ENCODE measurements at regions not wholly inside any gene's neighbourhood (a gene's known extent, or its start where the extent isn't known, plus 50 kb on each side); places are given as distances from the start of the nearest gene placed in this dataset.
"Not testable (repeated sequence)": the region's sequence is repeated elsewhere in the genome, so short reads cannot be mapped to it uniquely, and the experiment has no call there.

DNA sequence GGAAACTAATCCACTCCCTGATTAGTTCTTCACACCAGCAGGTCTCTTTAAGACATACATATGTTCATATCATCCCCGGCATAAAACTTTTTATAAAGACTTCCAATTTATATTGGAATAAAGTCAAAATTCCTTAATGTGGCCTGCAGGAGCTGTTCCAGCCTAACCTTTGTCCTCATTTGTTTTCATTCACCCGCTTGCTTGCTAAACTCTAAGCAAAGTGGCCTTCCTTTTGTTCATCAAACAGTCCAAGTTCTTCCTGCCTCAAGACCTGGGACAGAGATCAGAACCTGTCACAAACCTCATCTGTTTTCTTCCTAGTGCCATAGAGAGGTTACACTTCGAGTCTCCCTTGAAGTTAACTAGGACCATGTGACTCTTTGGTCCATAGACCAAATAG, 339.4 kb upstream of the ID2 start:
- no peak for DNase-seq

DNA sequence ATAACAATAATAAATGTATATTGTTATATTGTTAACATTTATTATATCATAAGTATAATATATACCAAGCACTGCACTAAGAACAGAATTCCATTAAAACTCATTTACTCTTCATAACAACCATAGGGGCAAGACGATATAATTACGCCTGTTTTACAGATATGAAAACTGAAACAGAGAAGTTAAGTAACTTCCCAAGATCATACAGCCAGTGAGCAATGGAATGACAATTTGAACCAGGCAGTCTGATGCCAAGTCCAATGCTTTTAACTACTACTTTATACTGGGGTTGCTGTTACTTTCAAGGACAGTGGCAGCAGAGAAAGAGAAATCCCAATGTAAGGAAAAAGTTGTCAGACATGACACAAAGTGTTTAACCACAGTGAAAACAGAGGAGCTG, 338.8 kb upstream of the ID2 start:
- no peak for DNase-seq

DNA sequence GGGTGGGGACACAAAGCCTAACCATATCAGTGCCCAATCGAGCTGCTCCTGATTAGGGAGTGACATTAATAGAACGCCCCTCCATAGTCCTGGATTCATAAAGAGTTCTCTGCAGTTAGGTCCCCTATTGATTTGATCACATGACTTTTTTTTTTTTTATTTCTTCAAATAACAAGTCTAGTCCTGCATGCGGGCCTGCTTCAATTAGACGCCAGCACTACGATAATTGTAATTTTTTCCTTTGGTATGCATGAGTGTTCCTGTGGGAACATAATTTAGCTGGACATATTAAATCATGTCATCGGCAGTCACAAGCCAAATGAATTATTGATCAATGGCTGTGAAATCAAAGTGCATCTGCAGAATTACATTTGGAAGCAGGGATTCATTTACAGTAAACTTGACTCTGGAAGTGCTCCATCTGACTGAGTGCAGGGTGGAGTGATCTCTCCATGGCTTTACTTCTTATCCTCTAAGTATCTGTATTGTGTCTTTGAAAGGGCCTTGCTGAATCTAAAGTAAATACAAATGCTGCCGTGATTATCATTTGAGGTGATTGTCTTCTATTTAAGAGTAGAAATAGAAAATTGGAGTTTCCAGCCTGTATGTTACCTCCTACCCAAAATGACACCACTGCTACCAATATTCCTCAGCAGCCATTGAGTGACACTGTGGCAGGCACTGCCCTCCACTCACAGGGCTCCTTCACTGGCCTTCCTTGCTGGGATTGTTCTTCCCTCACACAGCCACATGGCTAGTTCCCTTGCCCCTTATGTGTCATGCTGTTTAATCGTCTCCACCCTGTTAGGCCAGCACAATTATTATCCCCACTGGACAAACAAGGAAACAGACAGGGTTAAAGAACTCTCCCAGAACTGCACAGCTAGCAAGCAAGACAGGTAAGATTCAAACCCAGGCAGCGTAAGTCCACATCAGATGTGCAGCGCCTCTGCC, 337.4 kb upstream of the ID2 start:
- DNase-seq, result no peak

DNA sequence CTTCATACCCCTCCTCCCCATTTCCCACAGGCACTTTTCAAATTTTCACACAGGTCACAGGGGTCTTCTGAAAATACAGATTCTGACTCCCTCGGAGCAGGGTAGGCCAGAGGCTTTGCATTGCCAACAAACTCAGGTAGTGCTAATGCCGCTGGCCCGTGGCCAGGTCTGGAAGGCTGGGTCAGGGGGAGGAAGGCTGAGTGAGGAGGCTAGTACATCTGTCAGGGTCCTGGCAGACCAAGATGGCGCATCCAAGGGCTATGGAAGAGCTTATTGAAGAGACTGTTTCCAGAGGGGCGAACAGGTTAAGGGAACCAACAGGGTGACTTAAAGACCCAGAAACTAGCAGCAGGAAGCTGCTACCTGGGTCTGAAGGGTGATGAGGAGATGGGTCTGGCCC, 336.7 kb upstream of the ID2 start:
- no peak for DNase-seq

DNA sequence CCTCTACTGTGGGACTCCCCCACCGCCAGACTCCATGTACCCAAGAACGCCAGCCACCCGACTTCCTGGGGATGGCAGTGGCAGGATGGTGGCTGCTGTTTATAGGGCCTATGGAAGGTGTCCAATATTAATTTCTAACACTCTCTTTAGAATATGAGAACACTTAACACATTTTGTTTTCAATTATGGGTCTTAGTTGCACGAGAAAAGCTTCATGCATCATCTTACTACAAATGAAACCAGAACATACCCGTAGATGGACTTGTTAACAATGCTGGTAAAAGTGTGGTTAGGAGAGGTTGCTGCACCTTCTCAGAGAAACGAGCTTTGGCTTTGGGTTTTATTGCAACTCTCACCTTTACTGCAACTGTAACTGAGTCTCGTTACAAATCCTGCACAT, 335.6 kb upstream of the ID2 start:
- DNase-seq, result no peak

DNA sequence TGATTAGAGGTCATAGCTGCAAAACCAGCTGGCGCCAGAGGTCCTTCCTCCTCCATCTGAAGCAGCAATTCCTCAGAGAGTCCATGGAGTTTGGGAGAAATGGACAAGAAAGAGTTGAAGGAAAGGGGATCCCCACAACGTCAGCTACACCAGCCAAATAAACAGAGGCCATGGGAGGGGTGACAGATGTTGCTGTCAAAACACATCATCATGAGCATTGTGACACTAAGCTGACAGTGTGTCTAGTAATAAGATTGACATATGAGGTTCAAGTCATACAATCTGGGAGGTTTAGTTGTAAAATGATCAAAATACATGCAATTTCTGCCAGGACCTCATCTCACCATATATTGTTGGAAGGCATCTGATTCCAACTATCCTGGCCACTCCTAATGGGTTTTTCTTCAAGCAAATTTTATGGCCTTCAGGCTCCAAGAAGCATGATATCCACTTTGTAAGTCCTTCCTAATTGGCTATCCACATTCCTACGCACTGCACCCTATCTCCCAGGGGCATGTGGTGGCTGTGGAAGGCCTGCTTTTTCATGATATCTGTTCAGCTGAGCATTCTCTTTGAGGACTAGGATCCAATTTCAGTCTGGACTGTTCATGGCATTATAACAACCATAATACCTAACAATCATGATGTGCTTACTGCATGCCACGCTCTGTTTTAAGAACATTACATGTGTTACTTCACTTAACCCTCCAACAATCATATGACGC, 335.0 kb upstream of the ID2 start:
- no peak for DNase-seq

DNA sequence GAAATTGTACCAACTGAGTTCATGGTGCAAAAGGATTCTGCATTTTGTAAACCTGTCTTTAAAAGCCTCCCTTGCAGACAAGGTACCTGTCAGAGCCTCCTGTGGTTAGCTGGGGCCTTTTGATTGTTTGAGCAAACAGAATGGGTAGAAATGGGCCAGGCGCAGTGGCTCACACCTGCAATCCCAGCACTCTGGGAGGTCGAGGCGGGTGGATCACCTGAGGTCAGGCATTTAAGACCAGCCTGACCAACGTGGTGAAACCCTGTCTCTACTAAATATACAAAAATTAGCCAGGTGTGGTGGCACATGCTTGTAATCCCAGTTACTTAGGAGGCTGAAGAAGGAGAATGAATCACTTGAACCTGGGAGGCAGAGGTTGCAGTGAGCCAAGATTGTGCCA, 332.9 kb upstream of the ID2 start:
- not testable (repeated sequence) for DNase-seq

DNA sequence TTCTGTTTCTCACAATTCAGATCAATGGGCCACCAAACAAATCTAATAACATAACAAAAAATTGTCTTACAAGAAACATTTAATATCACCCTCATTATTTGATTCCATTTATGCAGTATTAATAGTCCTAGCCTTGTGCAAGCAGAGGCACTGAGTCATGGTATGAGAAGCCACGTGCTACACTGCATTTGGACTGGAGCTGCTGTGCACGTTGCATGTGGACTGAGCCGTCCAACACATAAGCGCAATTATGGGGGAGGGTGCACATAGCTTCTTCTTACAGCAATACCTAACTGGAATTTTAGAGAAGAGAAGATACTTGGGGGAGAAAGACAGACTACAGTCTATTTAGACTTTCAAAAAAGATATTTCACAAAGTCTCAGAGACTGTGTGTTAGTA, 329.6 kb upstream of the ID2 start:
- no peak for DNase-seq

DNA sequence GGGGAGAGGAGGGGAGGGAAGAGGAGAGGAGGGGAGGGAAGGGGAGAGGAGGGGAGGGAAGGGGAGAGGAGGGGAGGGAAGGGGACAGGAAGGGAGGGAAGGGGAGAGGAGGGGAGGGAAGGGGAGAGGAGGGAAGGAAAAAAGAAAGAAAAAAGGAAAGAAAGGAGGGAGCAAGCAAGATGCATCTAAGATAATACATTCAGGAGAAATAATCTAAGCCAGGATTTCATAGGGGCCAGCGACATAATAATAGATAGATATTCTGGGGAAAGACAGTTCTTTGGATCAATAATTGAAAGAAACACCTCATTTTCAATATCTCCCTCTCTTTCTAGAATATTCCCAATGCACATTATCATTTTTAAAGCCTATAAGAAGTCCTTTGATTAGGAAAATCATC, 328.9 kb upstream of the ID2 start:
- DNase-seq, result no peak

DNA sequence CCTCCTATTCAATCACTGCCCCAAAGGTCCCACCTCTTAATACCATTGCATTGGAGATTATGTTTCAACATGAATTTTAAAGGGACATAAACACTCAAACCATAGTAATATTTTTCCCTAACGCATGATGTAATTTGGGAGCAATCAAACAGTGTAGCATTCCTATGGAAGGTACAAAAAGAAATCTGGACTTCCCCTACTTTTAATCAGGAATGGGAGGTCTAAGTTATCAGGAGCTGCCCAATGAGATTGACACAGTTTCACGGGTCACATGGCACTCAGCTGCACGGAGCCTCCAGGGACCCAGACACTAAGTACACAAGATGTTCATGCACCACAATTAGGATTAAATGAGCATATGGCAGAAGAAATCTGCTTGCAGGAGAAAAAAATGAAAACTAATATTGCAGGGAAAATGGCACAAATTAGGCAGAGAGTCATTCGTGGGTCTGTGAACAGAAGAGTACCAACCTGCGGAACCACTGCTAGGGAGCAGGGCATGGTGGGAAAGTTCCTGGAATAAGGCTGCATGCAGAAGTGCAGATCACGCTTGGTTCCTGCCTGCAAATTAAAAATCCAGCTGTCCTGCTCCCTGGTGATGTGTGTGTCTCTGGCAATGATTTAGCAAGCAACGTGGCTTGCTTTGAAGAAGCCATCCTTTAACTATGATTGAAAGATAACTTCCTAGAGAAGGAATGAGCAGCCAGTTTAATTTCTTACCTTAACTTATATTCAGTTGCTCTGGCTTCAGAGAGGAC, 326.6 kb upstream of the ID2 start:
- DNase-seq, result no peak

DNA sequence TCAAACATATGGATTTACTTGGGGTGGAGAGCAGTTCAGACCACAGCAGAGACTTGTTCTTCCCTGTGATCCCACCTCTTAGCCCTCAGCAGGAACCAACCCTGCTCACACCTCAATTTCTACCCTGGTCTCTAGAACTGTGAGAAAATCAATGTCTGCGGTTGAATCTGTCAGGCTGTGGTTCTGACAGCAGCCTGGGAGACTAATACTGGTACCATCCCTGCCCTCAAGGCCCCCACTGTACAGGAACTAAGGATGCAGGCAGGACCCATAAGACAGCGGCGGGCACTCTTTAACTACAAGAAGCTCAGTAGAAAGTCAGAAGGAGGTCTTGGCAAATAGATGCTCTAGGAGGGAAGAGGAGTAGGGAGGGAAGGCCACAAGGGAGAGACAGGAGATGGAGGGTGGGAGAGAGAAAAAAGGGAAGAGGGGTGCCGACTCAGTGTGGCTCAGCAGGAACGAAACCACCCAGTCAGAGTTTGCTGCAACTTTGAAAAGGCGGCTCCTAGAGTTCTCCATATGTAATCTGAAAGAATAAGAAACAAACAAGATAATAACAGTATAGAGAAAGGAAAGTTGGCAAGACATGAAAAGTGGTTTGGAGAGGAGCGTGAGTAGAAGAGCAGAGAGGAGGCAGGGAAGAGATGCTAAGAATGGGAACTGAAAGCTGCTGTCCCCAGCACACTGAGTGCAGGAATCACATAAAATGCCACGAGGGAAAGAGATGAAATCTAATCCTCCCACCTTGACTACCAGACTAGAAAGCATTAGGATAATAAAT, 323.9 kb upstream of the ID2 start:
- DNase-seq, result no peak

DNA sequence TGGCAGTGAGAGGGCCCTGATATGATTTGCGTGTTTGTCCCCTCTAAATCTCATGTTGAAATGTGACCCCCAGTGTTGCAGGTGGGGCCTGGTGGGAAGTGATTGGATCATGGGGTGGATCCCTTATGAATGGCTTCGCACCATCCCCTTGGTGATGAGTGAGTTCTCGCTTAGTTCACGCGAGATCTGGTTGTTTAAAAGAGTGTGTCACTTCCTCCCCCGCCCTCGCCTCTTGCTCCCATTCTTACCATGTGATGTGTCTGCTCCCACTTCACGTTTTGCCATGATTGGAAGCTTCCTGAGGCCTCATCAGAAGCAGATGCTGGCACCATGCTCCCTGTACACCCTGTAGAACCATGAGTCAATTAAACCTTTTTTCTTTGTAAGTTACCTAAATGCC, 319.9 kb upstream of the ID2 start:
- DNase-seq, result no peak

DNA sequence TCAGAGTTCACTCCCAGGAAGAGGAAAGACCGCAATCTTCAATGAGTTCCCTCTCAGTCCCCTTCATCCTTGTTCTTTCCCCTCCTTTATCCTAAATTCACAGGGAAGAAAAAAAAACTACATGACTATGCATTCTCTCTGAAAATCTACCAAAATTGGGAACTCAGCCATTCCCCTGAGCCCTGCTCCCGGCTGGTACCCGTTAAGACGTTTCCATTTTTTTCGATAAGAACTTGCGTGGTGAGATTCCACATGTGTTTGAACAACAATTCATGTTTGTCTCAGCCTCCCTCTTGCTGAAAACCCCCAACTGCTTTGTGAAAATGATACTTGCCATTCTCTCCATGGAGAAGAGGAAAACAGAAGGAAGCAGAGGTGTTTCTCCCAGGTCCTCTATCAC, 318.7 kb upstream of the ID2 start:
- no peak for DNase-seq

DNA sequence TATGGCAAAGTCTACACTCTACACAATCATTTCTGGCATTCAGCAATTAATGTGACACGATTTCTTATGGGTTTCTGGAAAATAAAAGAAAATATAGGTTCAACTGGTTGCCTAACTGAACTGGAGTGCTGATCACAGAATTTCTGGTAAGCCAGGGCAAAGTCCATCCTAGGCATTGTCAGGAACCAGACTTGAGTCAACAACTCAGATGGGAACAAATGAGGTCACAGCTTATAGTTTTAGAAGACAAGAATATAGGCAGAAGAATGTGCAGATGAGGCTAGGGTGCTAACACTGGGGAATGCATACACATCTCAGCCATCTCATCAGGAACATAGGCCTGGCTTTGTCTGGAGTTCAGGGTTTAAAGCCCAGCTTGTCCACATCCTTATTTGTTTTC, 317.2 kb upstream of the ID2 start:
- DNase-seq, result no peak

DNA sequence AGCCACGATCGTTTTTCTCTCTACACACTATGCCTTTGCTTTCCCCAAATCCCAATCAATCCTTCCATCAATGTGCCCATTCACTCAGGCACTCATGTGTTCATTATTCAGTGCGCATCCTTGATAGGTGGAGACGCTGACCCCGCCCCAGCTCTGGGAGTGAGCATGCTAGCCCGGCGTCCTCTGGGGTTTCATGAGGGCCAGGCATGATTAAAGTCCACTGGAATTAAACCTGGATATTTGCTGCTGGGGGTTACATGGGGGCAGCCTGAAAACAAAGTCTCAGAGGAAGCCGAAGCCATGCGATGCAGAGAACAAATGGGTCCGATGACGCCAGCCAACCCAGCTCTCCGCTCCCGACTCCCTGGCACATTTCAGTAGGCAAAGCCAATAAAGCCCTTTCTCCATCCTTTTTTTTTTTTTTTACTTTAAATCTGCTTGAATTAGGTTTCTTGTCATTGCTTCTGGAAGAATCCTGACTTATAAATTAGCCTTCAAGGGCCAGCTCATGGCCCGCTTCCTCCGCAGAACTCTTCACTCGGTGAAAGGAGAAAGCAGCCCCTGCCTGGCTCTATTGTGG, 316.4 kb upstream of the ID2 start:
- no peak for DNase-seq

DNA sequence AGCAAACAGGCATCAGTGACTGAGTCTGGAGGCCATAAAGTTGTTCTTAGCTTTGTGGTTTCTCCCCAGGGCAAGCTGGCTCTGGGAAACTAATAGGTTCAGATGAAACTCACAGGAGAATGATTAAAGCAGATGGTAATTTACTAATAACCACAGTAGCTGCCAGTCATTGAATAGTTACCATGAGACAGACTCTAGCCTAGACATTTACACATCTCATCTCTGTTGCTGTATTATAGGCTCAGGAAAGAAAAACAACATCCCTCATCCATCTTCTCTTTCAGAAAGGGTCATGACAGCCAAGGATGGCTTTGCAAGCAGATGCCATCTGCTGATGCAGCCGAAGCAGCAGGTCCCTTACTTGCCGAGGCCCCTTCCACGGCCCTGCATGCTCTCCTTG, 314.0 kb upstream of the ID2 start:
- no peak for DNase-seq

DNA sequence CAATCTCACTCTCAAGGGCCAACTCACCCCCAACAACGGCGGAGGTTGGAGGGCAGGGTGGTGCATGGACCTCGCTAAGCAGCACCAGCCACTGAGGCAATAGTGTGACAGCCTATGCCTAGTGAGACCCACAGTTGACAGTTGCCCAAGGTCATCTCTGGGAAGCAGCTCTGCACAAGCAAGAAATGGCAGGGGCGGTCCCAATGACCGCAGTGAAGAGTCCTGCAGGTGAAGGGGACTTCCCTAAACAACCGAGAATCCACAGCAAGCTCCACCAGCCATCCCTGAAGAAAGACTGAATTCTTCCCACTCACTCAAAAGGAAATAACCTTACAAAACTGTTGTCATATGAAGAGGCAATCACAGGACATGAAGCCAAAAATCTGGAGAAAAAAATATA, 313.4 kb upstream of the ID2 start:
- no peak for DNase-seq

DNA sequence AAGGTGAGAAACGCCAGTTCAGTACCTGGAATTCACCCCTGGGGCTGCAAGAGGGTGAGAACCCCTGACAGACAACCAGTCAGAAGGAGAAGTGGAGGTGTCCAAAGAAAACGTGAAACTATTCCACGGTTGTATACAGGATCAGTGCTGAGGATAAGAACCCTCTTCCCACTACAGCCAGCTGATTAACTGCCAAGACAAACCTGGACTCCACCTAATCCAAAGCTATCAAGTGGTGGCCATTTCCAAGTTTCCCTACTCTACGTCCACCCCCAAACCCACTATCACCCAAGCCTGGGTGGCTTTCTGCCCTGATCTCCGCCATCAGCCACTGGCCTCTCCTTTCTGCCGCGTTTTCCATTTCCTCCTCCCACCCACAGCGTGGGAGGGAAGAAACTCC, 312.3 kb upstream of the ID2 start:
- no peak for DNase-seq

DNA sequence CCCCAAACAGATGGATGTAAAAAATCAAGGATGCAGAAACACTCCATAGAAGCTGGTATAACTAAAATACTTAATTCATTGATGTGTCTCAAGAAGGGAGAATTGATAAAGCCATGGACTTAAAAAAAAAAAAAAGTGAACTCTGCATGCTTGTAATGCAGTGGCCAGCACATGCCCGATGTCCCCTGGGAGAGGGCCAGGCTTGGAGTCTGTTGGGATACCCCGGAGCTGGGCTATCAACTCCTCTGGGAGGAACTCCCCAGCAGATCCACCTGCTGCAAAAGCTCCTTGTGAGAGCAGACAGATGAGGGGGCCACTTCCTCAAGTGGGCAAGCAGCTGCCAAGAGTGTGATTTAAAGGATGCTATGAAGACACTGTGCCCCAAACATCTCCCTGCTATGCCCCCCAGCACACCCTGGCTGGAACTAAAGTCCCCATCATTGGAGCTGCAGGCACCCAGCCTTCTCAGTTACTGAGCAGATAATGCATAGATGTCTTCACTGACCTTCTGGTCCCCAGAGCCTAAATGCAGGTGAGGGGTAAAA, 311.5 kb upstream of the ID2 start:
- no peak for DNase-seq

DNA sequence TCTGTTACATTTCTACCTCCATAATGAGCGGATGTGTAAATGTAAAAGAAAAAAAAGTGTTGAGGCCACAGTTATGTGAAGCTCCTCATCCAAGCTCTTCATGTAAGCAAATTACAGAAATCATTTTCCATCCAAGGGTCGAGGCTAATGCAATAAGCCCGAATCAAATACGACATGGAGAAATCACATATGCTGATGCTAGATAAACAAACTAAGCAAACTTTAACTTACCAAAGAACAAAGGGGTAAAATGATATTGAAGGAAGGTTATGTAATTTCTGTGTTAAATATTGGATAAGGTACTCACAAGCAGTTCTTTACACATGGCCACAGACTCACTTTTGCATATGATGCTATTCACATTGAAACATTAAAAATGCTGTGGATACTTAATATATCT, 310.2 kb upstream of the ID2 start:
- DNase-seq, result no peak

DNA sequence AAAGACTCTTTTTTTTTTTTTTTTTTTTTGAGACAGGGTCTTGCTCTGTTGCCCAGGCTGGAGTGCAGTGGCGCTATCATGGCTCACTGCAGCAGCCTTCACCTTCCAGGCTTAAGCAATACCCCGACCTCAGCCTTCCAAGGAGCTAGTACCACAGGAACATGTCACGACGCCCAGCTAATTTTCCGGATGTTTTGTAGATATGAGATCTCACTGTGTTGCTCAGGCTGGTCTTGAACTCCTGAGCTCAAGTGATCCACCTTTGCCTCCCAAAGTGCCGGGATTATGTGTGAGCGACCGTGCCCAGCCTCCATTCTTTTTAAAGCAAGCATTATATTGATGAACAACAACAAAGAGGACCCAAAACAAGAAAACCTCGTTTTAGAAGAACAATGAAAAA, 307.1 kb upstream of the ID2 start:
- no peak for DNase-seq

All from hematopoietic multipotent progenitor cell treated with erythropoietin and hydrocortisone succinate and interleukin-3 and kit ligand, for 6 days (in vitro differentiated cells).